Activated naive CD8-positive, alpha-beta T cell treated with anti-CD3 and anti-CD28 coated beads, Interleukin-2, amount 50 U/mL, for 24 hours (primary cell): ENCODE measurements at regions not wholly inside any gene's neighbourhood (a gene's known extent, or its start where the extent isn't known, plus 50 kb on each side); places are given as distances from the start of the nearest gene placed in this dataset.

Experiments used
- ATAC-seq: fragments of 150-1000 bp; cut with Tn5 transposase; one replicate; pipeline ENCODE4 v1.10.0; 2021
- DNase-seq: peaks from one replicate; pipeline ENCODE4 v3.0.0; 2021
- H3K27ac Mint-ChIP-seq: one replicate; pipeline ENCODE4 v1.8.0; 2021; ENCODE audit warnings: mild to moderate bottlenecking, mixed read lengths
- H3K27me3 Mint-ChIP-seq: one replicate; pipeline ENCODE4 v1.8.0; 2021; ENCODE audit warnings: mixed read lengths
- H3K36me3 Mint-ChIP-seq: one replicate; pipeline ENCODE4 v1.8.0; 2021; ENCODE audit warnings: low read depth, mixed read lengths
- H3K4me1 Mint-ChIP-seq: one replicate; pipeline ENCODE4 v1.8.0; 2021; ENCODE audit warnings: mixed read lengths
- H3K4me3 Mint-ChIP-seq: one replicate; pipeline ENCODE4 v1.8.0; 2021; ENCODE audit warnings: mild to moderate bottlenecking, moderate library complexity, mixed read lengths
- H3K9me3 Mint-ChIP-seq: one replicate; pipeline ENCODE4 v1.8.0; 2021; ENCODE audit warnings: mixed read lengths

DNA sequence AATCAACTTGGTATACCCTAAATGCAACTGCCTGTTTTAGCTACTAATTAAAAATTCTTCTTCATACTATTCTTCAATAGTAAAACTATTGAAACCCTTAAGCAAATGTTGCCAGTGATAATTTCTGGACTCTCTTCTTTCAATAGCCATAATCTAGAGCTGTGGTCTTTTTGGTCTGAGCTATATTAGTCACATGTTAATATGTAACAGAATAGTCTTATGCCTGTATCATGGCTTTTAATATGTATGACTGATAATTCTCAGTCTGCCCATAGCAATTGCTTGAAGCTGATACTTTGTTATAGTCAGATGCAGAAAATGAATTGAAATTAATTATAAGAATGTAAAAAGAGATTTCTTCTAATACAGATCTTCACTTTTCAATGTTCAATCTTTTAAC lies 1871.9 kb upstream of the CDH6 start:
- Mint-ChIP-seq H3K4me3 (no peak overlapping the region), H3K27ac (no peak overlapping the region), H3K4me1 (no peaks in the 10 kb centered on the region), H3K36me3 (no peaks in the 10 kb centered on the region), H3K27me3 (no peaks in the 10 kb centered on the region), H3K9me3 (peaks cover 15% of the 10 kb centered on the region)
- DNase-seq (no peak), ATAC-seq (no peak)

DNA sequence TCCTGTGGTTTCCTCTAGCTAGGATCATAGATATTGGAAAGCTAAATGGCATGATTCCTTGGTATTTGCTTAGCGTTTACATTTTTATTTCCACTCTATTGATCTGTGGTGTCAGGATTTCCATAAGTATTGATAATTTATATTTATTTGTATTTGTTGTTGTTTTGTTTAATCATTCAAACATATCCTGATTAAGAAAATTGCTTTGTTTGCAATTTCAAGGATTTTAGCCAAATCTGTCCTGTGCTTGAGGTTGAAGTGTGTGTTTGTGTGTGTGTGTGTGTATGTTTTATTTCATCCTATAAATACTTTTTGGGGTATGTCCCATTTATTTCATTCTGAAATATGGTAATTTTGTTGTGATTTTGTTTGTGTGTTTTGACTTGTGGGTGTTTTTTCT lies 1884.1 kb upstream of the CDH6 start:
- ATAC-seq (no peak), DNase-seq (no peak)
- Mint-ChIP-seq H3K27ac (no peak overlapping the region), H3K4me3 (no peak overlapping the region), H3K36me3 (no peaks in the 10 kb centered on the region), H3K4me1 (no peaks in the 10 kb centered on the region), H3K27me3 (no peaks in the 10 kb centered on the region), H3K9me3 (peaks cover 15% of the 10 kb centered on the region)

DNA sequence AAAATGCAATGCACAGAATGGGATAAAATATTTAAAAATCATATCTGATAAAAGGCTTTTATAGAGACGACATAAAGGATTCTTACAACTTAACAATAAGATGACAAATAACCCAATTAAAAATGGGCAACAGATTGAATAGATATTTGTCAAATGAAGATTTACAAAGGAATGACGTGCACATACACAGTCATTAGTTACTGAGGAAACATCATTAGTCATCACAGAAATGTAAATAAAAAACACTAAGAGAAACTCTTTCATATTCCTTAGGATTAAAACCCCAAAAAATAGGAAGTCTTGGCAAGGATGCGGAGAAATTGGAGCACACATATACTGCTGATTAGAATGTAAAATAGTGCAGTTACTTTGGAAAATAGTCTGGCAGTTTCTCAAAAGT lies 1886.0 kb upstream of the CDH6 start:
- no peak for ATAC-seq
- H3K4me1 Mint-ChIP-seq = no peaks in the 10 kb centered on the region

DNA sequence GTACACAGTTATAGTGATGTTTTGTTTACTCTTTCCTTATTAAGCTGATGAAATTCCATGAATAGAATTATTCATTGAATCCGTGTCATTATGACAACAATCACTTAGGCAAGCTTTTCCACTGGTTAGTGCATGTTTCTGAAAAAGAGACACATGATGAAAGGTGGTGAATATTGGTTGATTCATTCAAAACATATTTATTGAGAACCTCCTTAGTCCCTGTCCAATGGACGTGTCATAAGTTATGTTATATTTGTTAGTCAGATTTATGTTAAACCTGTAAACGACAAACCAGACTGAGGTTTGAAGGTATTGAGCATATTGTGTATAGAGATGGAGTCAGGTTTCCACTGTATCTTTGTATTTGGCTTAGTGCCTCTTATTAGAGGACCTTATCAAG lies 1888.9 kb upstream of the CDH6 start:
- Mint-ChIP-seq H3K27ac (no peak overlapping the region), H3K27me3 (no peaks in the 10 kb centered on the region), H3K4me3 (no peak overlapping the region), H3K4me1 (no peaks in the 10 kb centered on the region), H3K36me3 (no peaks in the 10 kb centered on the region), H3K9me3 (peaks cover 18% of the 10 kb centered on the region)
- no peak for ATAC-seq
- no peak for DNase-seq

More for the DNA sequence above, 1886.0 kb upstream of the CDH6 start:
- no peak for DNase-seq
- Mint-ChIP-seq H3K9me3 (peaks cover 15% of the 10 kb centered on the region), H3K36me3 (no peaks in the 10 kb centered on the region), H3K4me3 (no peak overlapping the region), H3K27ac (no peak overlapping the region), H3K27me3 (no peaks in the 10 kb centered on the region)

DNA sequence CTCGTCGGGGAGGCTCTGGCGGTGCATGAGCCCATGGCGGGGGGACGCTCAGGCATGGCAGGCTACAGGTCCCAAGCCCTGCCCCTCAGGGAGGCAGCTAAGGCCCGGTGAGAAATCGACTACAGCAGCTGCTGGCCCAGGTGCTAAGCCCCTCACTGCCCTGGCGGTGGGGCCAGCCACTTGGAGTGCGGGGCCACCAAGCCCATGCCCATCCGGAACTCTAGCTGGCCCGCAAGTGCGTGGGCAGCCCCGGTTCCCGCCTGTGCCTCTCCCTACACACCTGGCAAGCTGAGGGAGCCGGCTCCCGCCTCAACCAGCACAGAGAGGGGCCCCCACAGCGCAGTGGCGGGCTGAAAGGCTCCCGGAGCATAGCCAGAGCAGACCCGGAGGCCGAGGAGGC lies 1896.9 kb upstream of the CDH6 start:
- Mint-ChIP-seq H3K4me3 (no peak overlapping the region), H3K9me3 (peaks cover 24% of the 10 kb centered on the region), H3K27ac (no peak overlapping the region), H3K36me3 (no peaks in the 10 kb centered on the region), H3K27me3 (no peaks in the 10 kb centered on the region), H3K4me1 (no peaks in the 10 kb centered on the region)
- DNase-seq (no peak), ATAC-seq (no peak)

DNA sequence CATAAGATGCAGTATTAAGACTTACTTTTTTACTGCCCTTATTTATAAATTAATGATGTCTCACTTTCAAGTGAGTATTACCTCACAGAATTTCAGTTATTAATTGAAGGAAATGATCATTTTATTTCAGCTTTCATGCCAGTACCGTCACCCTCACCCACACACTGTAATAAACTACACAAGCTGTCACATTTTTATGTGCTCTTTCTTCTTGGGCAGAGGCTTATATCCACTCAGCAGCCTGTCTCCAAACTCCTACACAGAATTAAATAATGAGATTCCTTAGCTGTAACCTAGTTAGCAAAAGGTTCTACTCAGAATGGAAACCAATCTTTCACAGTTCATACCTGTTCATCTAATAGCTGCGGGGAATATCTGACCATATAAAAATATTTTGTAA lies 1915.8 kb upstream of the CDH6 start:
- DNase-seq (no peak), ATAC-seq (no peak)
- H3K4me3 Mint-ChIP-seq = no peak overlapping the region
- no peaks in the 10 kb centered on the region for H3K4me1 Mint-ChIP-seq
- H3K27ac Mint-ChIP-seq = no peak overlapping the region
- no peaks in the 10 kb centered on the region for H3K36me3 Mint-ChIP-seq
- H3K9me3 Mint-ChIP-seq = peaks cover 13% of the 10 kb centered on the region
- H3K27me3 Mint-ChIP-seq = no peaks in the 10 kb centered on the region

DNA sequence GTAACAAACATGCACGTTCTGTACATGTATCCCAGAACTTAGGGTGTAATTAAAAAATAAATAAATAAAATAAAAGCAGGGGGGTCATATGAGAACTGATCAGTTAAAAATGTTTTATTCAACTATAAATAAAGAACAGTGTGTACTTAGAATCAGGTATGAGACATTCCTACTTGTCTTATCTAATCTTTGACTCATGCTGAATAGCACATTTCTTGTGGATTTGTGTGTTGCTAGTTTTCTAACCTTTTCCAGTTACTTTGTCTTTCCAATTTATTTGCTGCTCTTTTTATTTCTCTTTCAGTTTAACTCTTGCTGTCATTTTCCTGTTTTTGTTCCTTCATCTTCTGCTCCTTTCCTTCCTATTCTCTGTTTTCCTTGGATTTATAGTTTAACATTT lies 1917.1 kb upstream of the CDH6 start:
- Mint-ChIP-seq H3K27me3 (no peaks in the 10 kb centered on the region), H3K27ac (no peak overlapping the region)

DNA sequence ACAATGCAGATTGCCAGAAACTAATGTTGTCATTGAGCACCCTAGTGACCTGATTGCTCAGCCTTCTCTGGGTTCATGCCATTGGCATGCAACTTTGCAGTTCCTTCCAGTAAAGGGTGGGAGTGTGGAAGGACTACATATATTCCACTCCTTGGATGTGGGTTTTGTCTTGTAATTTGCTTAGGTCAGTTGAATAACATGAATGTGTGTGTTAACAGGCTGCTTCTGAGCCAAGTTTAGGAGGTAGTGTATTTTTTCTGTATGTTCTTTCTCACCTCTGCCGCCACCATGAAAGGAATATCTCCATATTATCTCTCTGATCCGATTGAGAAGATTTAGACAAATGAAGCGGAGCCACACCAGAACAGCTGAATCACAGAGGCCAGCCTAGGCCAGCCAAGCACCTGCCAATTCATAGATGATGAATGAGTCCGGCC lies 1929.6 kb upstream of the CDH6 start:
- Mint-ChIP-seq H3K9me3 (peaks cover 6% of the 10 kb centered on the region), H3K4me3 (no peak overlapping the region), H3K36me3 (no peaks in the 10 kb centered on the region), H3K4me1 (no peaks in the 10 kb centered on the region), H3K27me3 (no peaks in the 10 kb centered on the region), H3K27ac (no peak overlapping the region)
- no peak for DNase-seq
- no peak for ATAC-seq

More for the DNA sequence above, 1917.1 kb upstream of the CDH6 start:
- ATAC-seq (no peak), DNase-seq (no peak)
- Mint-ChIP-seq H3K36me3 (no peaks in the 10 kb centered on the region), H3K4me3 (no peak overlapping the region), H3K4me1 (no peaks in the 10 kb centered on the region), H3K9me3 (peaks cover 18% of the 10 kb centered on the region)

DNA sequence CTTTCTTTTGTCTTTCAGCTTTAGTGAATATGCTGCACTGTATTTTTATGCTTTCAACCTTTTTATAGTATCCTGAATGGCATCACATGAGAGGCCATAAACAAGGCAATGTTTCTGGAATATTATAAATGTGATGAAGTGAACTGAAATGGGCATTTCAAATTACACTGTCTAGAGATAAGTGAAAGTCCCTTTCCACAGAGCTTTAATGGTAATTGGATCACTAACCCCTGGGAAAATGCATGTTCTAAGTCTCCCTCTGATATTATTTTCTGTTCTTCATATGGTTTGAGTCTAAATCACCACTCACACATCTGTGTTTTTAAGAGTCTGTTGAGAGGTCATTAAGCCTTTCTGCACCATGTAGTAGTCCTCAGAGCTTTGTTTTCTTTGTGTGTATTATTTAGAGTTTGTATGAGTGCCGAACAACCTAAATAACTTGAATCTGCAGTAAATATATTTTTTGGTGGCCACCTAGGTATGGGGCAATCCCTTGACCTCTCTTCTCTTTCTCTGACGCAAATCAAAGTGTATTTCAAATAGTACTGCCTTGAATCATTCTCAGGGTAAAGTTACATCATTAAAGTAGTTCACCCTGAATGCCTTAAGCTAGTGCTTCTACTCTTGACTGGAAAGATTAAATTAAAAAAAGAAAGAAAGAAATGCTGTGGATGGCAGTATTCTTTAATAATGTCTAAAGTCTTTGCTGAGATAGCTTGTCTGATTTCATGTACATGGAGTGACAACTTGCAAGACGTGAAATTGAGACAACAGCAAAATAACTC lies 1931.0 kb upstream of the CDH6 start:
- DNase-seq = no peak
- Mint-ChIP-seq H3K27ac (no peak overlapping the region), H3K4me1 (no peaks in the 10 kb centered on the region), H3K4me3 (no peak overlapping the region), H3K27me3 (no peaks in the 10 kb centered on the region), H3K9me3 (peaks cover 11% of the 10 kb centered on the region), H3K36me3 (no peaks in the 10 kb centered on the region)
- ATAC-seq = no peak

DNA sequence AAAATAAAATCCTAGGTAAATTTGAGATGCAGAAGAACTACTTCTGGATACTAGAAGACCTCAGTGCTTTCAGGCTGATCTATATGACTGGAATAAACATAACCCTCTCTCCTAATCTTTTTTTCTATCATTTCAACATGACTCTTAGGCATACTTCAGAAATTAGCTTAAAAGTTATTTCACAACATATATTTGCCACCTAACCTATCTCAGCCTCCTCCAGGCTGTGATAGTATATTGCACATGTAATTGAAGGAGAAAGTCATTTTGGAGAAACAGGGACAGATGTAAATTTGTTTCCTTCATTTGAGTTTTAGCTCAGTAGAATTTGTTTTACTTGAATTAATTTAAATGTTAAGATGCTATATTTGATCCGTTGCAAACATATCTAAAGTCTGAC lies 1932.3 kb upstream of the CDH6 start:
- Mint-ChIP-seq H3K27me3 (no peaks in the 10 kb centered on the region), H3K9me3 (peaks cover 11% of the 10 kb centered on the region), H3K4me3 (no peak overlapping the region), H3K4me1 (no peaks in the 10 kb centered on the region), H3K36me3 (no peaks in the 10 kb centered on the region), H3K27ac (no peak overlapping the region)
- DNase-seq (no peak), ATAC-seq (no peak)

DNA sequence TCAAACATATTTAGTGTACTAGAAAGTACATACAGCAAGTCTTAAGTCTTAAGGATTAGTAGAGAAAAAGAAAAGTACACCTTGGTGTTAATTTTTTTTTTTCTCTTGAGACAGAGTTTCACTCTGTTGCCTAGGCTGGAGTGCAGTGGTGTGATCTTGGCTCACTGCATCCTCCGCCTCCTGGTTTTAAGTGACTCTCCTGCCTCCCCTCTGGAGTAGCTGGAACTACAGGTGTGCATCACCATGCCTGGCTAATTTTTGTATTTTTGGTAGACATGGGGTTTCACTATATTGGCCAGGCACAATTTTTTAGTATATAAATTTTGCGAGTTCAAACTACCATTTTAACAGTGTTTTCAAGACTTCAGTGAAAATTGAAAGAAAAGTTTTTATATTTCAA lies 1941.1 kb upstream of the CDH6 start:
- no peak for ATAC-seq
- Mint-ChIP-seq H3K4me1 (no peaks in the 10 kb centered on the region), H3K27me3 (no peaks in the 10 kb centered on the region), H3K27ac (no peak overlapping the region), H3K36me3 (no peaks in the 10 kb centered on the region), H3K4me3 (no peak overlapping the region), H3K9me3 (peaks cover 12% of the 10 kb centered on the region)
- DNase-seq = no peak

DNA sequence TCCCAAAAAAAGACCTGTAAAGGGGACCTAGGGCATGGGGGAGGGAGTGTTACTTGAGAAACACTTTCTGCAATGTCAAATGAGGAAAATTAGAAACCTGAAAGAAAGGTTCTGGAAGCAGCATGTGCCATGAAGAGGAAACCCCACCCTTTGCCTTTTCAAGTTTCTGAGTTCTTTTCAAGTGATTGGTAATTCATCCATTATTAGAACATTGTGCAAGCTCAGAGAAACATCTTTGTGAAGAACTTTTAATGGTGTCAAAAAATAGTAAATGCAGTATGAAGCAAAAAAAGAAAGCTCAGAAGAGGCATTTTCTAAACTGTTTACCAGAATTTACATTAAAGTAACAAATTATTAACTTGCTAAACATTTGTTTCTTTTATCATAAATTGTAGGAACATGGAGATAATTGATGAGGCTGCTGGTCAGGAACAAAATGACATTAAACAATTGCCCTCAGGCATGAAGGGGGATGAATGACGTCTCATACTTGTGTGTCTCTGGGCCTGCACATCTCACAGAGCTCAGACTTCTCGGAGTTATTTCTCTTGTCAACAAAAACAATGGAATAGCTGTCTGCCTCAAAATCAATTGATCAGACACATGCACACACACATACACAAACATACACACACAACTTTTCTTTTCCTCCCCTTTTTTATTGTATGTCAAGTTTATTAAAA lies 1946.0 kb upstream of the CDH6 start:
- DNase-seq (no peak), ATAC-seq (no peak)
- Mint-ChIP-seq H3K27me3 (no peaks in the 10 kb centered on the region), H3K36me3 (no peaks in the 10 kb centered on the region), H3K9me3 (peaks cover 25% of the 10 kb centered on the region), H3K27ac (no peak overlapping the region), H3K4me3 (no peak overlapping the region), H3K4me1 (no peaks in the 10 kb centered on the region)

DNA sequence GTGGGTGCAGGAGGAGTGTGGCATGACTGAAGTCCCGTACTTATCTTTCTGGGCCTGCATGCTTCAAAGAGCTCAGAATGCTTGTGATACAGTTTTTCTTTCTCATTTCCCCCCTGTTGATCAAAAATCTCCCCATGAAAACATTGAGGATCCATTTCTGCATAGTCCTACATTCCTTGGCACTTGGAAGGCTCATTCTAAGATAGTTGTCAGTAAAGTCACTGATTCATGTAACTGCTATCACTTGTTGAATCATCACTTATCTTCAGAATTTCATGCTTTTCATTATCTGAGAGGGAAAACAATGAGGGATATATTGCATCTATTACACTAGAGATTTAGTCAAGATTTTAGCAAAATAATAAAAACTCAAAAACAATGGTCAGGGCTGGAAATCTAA lies 1953.1 kb upstream of the CDH6 start:
- no peaks in the 10 kb centered on the region for H3K4me1 Mint-ChIP-seq
- H3K27ac Mint-ChIP-seq = no peak overlapping the region
- H3K36me3 Mint-ChIP-seq = no peaks in the 10 kb centered on the region
- peaks cover 18% of the 10 kb centered on the region for H3K9me3 Mint-ChIP-seq
- DNase-seq = no peak
- ATAC-seq = no peak
- no peaks in the 10 kb centered on the region for H3K27me3 Mint-ChIP-seq
- H3K4me3 Mint-ChIP-seq = no peak overlapping the region

DNA sequence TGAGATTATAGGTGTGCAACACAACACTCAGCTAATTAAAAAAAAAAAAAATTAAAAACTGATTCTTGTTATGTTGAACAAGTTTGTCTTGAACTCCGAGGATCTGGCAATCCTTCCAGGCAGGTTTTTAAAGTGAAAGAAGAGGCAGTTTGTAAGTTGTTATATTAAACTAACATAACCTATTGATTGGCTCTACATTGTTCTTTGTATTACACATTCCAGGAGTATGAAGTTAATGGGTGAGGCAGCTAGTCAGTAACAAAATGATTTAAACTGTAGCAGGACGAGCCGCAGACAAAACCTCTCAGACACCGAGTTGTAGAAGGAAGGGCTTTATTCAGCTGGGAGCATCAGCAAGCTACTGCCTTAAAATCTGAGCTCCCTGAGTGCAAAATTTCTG lies 1953.9 kb upstream of the CDH6 start:
- H3K4me1 Mint-ChIP-seq = no peaks in the 10 kb centered on the region
- H3K27ac Mint-ChIP-seq = no peak overlapping the region
- no peaks in the 10 kb centered on the region for H3K27me3 Mint-ChIP-seq
- ATAC-seq = no peak
- peaks cover 15% of the 10 kb centered on the region for H3K9me3 Mint-ChIP-seq
- no peak for DNase-seq
- H3K4me3 Mint-ChIP-seq = no peak overlapping the region
- H3K36me3 Mint-ChIP-seq = no peaks in the 10 kb centered on the region

DNA sequence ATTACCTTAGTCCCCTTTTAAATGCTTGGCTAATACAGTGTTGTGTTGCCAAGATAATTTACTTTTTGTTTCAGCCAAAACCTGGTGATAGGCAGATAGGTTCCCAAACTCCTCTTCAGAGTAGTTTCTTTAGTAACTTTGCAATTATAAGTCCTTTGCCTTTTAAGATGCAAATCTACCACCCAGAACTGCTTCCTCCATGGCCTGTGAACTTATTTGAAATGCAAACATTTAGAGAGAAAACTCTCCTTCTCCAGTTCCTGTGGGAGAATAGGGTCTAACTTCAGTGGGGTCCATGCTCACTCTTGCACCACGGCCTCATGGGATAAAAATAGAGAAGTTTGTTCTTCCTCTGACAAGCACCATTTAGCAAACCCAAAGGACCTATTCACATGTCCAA lies 1955.4 kb upstream of the CDH6 start:
- peaks cover 11% of the 10 kb centered on the region for H3K9me3 Mint-ChIP-seq
- no peaks in the 10 kb centered on the region for H3K4me1 Mint-ChIP-seq
- no peaks in the 10 kb centered on the region for H3K36me3 Mint-ChIP-seq
- DNase-seq (no peak), ATAC-seq (no peak)
- no peaks in the 10 kb centered on the region for H3K27me3 Mint-ChIP-seq
- H3K27ac Mint-ChIP-seq = no peak overlapping the region
- H3K4me3 Mint-ChIP-seq = no peak overlapping the region
